ENCODE measurements at regions not wholly inside any gene's neighbourhood (a gene's known extent, or its start where the extent isn't known, plus 50 kb on each side); places are given as distances from the start of the nearest gene placed in this dataset.

DNA sequence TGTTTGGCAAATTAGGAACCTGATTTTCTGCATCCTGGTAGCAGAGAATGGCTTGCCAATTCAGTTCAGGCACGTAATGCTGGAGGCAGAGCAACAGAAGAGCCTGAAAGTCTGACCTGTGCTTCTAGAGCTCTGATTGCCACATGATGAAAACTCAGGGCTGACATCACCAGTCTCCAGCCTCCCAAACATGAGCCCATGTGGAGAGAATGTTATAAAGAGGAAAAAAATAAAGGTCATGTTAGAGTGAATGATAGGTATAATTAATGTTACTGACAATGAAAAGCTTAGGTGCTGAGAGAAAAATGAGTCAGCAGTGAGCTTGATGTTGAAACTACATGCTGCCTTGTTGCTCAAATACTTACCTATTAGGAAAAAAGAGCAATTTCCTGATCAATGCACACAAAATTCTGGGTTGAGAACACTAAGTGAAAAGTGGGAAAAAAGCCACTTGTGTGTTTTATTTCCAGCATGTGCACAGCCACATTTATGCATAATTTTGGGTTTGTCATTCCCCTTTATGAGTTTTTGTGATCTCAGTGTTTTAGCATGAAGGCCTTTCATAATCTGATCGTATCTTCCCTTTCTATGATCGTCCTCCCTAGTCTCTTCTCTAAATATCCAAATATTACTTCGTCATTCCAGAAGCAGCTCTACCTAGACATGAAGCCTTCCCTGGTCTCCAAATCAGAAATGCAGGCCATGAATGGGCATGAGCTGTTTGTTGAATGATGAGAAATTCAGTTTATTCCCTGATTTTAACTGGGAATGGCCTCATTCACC lies 113.3 kb upstream of the CPEB2 start:
- Histone ChIP-seq H3K36me3 (ENCODE audit: control insufficient read depth in 2 of 3, insufficient read depth in 3 of 3, low read length in 3 of 3) (no peaks in the 10 kb centered on the region), H3K4me3 (ENCODE audit: low read length in 3 of 3) (no peak overlapping the region), H3K27ac (ENCODE audit: low read depth in 2 of 2, low read length in 2 of 2) (no peak overlapping the region), H3K9ac (ENCODE audit: low read length in 3 of 3) (no peak overlapping the region), H3K4me1 (ENCODE audit: control insufficient read depth in 2 of 3, insufficient read depth in 2 of 3, low read depth in 1 of 3, low read length in 3 of 3) (no peaks in the 10 kb centered on the region), H3K27me3 (ENCODE audit: control insufficient read depth, insufficient read depth, low read length) (no peaks in the 10 kb centered on the region), H3K9me3 (ENCODE audit: control insufficient read depth in 2 of 3, insufficient read depth in 1 of 3, low read length in 3 of 3) (no peaks in the 10 kb centered on the region)
- intact Hi-C loops (cut with DNase I) = no loop called here
- TF ChIP-seq, protein P1, sequence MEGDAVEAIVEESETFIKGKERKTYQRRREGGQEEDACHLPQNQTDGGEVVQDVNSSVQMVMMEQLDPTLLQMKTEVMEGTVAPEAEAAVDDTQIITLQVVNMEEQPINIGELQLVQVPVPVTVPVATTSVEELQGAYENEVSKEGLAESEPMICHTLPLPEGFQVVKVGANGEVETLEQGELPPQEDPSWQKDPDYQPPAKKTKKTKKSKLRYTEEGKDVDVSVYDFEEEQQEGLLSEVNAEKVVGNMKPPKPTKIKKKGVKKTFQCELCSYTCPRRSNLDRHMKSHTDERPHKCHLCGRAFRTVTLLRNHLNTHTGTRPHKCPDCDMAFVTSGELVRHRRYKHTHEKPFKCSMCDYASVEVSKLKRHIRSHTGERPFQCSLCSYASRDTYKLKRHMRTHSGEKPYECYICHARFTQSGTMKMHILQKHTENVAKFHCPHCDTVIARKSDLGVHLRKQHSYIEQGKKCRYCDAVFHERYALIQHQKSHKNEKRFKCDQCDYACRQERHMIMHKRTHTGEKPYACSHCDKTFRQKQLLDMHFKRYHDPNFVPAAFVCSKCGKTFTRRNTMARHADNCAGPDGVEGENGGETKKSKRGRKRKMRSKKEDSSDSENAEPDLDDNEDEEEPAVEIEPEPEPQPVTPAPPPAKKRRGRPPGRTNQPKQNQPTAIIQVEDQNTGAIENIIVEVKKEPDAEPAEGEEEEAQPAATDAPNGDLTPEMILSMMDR (IDR thresholded peaks at IDR 0.05; ENCODE audit: borderline replicate concordance, extremely low read depth, insufficient read depth) = no peak
- DNase-seq (no peak), FAIRE-seq (no peak)

DNA sequence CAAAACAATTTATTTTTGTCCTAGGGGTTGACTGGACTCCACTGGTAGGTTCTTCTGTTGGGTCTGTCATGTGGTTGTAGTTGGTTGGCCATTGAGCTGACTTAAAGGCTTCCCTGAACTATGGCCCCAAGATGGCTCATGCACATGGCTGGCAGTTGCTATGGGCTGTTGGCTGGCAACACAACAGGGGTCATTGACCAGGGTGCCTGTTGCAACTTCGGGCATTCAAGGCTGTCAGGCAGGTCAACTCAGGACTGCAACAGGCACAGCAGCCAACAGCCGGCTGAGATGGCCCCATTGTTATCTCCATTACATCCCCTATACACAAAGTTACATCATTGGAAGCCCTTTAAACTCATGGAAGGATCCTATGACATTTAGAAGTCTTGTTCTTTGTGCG lies 109.7 kb upstream of the CPEB2 start:
- DNase-seq = no peak
- Histone ChIP-seq H3K9me3 (ENCODE audit: control insufficient read depth in 2 of 3, insufficient read depth in 1 of 3, low read length in 3 of 3) (no peaks in the 10 kb centered on the region), H3K27me3 (ENCODE audit: control insufficient read depth, insufficient read depth, low read length) (no peaks in the 10 kb centered on the region), H3K4me3 (ENCODE audit: low read length in 3 of 3) (no peak overlapping the region), H3K9ac (ENCODE audit: low read length in 3 of 3) (no peak overlapping the region), H3K27ac (ENCODE audit: low read depth in 2 of 2, low read length in 2 of 2) (no peak overlapping the region), H3K4me1 (ENCODE audit: control insufficient read depth in 2 of 3, insufficient read depth in 2 of 3, low read depth in 1 of 3, low read length in 3 of 3) (no peaks in the 10 kb centered on the region), H3K36me3 (ENCODE audit: control insufficient read depth in 2 of 3, insufficient read depth in 3 of 3, low read length in 3 of 3) (no peaks in the 10 kb centered on the region)
- intact Hi-C loops (cut with DNase I) = no loop called here
- no peak for FAIRE-seq
- TF ChIP-seq, protein P1 (IDR thresholded peaks at IDR 0.05; ENCODE audit: borderline replicate concordance, extremely low read depth, insufficient read depth) = no peak

DNA sequence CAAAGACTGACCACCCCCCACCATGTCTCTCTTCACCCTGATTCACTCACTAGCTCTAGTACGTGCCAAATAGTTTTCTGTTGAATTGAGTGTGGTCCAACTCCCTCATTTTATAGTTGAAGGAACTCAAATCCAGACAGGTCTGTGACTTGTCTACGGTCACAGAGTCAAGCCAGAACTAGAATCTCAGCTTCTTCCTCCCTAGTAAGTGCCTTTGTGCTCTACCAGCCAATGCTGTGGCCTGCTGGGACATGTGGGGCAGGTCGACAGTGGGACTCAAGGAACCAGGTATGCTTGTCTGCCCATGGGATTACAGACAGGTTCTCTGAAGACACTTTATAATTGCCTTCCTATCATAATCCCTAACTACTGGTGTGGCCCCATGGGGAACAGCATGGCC lies 108.6 kb upstream of the CPEB2 start:
- H3K4me3 ChIP-seq (ENCODE audit: low read length in 3 of 3) = no peak overlapping the region
- no peaks in the 10 kb centered on the region for H3K27me3 ChIP-seq (ENCODE audit: control insufficient read depth, insufficient read depth, low read length)
- H3K36me3 ChIP-seq (ENCODE audit: control insufficient read depth in 2 of 3, insufficient read depth in 3 of 3, low read length in 3 of 3) = no peaks in the 10 kb centered on the region
- DNase-seq = no peak
- no peaks in the 10 kb centered on the region for H3K4me1 ChIP-seq (ENCODE audit: control insufficient read depth in 2 of 3, insufficient read depth in 2 of 3, low read depth in 1 of 3, low read length in 3 of 3)
- TF ChIP-seq, protein P1 (IDR thresholded peaks at IDR 0.05; ENCODE audit: borderline replicate concordance, extremely low read depth, insufficient read depth) = no peak
- intact Hi-C loops (cut with DNase I) = no loop called here
- no peak for FAIRE-seq
- no peak overlapping the region for H3K9ac ChIP-seq (ENCODE audit: low read length in 3 of 3)
- H3K27ac ChIP-seq (ENCODE audit: low read depth in 2 of 2, low read length in 2 of 2) = no peak overlapping the region
- no peaks in the 10 kb centered on the region for H3K9me3 ChIP-seq (ENCODE audit: control insufficient read depth in 2 of 3, insufficient read depth in 1 of 3, low read length in 3 of 3)
